HG03457 (cell line): ENCODE measurements at regions not wholly inside any gene's neighbourhood (a gene's known extent, or its start where the extent isn't known, plus 50 kb on each side); places are given as distances from the start of the nearest gene placed in this dataset.
"Not testable (repeated sequence)": the region's sequence is repeated elsewhere in the genome, so short reads cannot be mapped to it uniquely, and the experiment has no call there.

ENCODE experiments used
- ATAC-seq: cut with Tn5 transposase; IDR thresholded peaks from one replicate; pipeline ENCODE4 v1.9.1; 2021; ENCODE audit warnings: moderate number of reproducible peaks; ENCODE audit not compliant: unreplicated experiment

- not testable (repeated sequence) for ATAC-seq
These were observed 676.4 kb upstream of the ZNF337 start for GRCh38 chr20:26373066-26373465.

GRCh38 chr20:26354511-26354910 lies 657.9 kb upstream of the ZNF337 start:
- no peak for ATAC-seq

GRCh38 chr20:26347396-26347795 lies 650.7 kb upstream of the ZNF337 start:
- no peak for ATAC-seq

- not testable (repeated sequence) for ATAC-seq
These were observed 643.9 kb upstream of the ZNF337 start for GRCh38 chr20:26340460-26341065.

GRCh38 chr20:26324177-26324576 lies 627.5 kb upstream of the ZNF337 start:
- no peak for ATAC-seq

GRCh38 chr20:26315054-26315453 lies 618.4 kb upstream of the ZNF337 start:
- ATAC-seq: no peak

GRCh38 chr20:26309720-26310119 lies 613.1 kb upstream of the ZNF337 start:
- not testable (repeated sequence) for ATAC-seq

- ATAC-seq: no peak
These were observed 612.3 kb upstream of the ZNF337 start for GRCh38 chr20:26308961-26309360.

GRCh38 chr20:26295006-26295405 lies 598.4 kb upstream of the ZNF337 start:
- no peak for ATAC-seq

GRCh38 chr20:26288379-26289061 lies 591.9 kb upstream of the ZNF337 start:
- not testable (repeated sequence) for ATAC-seq

- ATAC-seq: no peak
These were observed 582.6 kb upstream of the ZNF337 start for GRCh38 chr20:26279238-26279637.

- ATAC-seq: no peak
These were observed 580.7 kb upstream of the ZNF337 start for GRCh38 chr20:26277339-26277738.

GRCh38 chr20:26276554-26277210 lies 580.0 kb upstream of the ZNF337 start:
- ATAC-seq: no peak

GRCh38 chr20:26268762-26269161 lies 572.1 kb upstream of the ZNF337 start:
- not testable (repeated sequence) for ATAC-seq

- ATAC-seq: not testable (repeated sequence)
These were observed 564.3 kb upstream of the ZNF337 start for GRCh38 chr20:26260925-26261324.

GRCh38 chr20:26252311-26252975 lies 555.8 kb upstream of the ZNF337 start:
- not testable (repeated sequence) for ATAC-seq

- not testable (repeated sequence) for ATAC-seq
These were observed 554.7 kb upstream of the ZNF337 start for GRCh38 chr20:26251376-26251775.

GRCh38 chr20:26250249-26251114 lies 553.8 kb upstream of the ZNF337 start:
- ATAC-seq: not testable (repeated sequence)

GRCh38 chr20:26243731-26244130 lies 547.1 kb upstream of the ZNF337 start:
- no peak for ATAC-seq

- not testable (repeated sequence) for ATAC-seq
These were observed 524.0 kb upstream of the ZNF337 start for GRCh38 chr20:26220609-26221008.

- not testable (repeated sequence) for ATAC-seq
These were observed 522.9 kb upstream of the ZNF337 start for GRCh38 chr20:26219546-26219945.
